H1 (cell line): ENCODE measurements at regions not wholly inside any gene's neighbourhood (a gene's known extent, or its start where the extent isn't known, plus 50 kb on each side); places are given as distances from the start of the nearest gene placed in this dataset.

Experiments used
- BACH1 ChIP-seq: IDR thresholded peaks from 2 replicates; pipeline ENCODE4 v1.6.1; 2012; ENCODE audit warnings: low read length, improper control_type of control experiment
- GABPA ChIP-seq: IDR thresholded peaks from 2 replicates; pipeline ENCODE4 v1.6.1; 2011; ENCODE audit warnings: mild to moderate bottlenecking, low read length, moderate library complexity, borderline replicate concordance; ENCODE audit not compliant: insufficient read depth
- JUN ChIP-seq: IDR thresholded peaks from 2 replicates; pipeline ENCODE4 v1.6.1; 2011; ENCODE audit warnings: low read depth, mild to moderate bottlenecking, improper control_type of control experiment, low read length
- RAD21 ChIP-seq, 2 experiments: IDR thresholded peaks in 1 of 2; conservative IDR thresholded peaks in 1 of 2; 2 replicates each; pipeline ENCODE4 v1.6.1; 2011; ENCODE audit warnings: low read depth in 2 of 2, low read length in 2 of 2, improper control_type of control experiment in 1 of 2, inconsistent platforms in 1 of 2, mild to moderate bottlenecking in 1 of 2, moderate library complexity in 1 of 2
- RBBP5 ChIP-seq: IDR thresholded peaks from 2 replicates; pipeline ENCODE4 v1.7.1; 2012; ENCODE audit warnings: low read depth, mild to moderate bottlenecking, inconsistent platforms, low read length, moderate library complexity, borderline replicate concordance
- RXRA ChIP-seq: IDR thresholded peaks from 2 replicates; pipeline ENCODE4 v1.6.1; 2011; ENCODE audit warnings: low read depth, mild to moderate bottlenecking, low read length, moderate library complexity; ENCODE audit not compliant: insufficient read depth
- YY1 ChIP-seq: IDR thresholded peaks from 2 replicates; pipeline ENCODE4 v1.6.1; 2011; ENCODE audit warnings: low read depth, mild to moderate bottlenecking, low read length

DNA sequence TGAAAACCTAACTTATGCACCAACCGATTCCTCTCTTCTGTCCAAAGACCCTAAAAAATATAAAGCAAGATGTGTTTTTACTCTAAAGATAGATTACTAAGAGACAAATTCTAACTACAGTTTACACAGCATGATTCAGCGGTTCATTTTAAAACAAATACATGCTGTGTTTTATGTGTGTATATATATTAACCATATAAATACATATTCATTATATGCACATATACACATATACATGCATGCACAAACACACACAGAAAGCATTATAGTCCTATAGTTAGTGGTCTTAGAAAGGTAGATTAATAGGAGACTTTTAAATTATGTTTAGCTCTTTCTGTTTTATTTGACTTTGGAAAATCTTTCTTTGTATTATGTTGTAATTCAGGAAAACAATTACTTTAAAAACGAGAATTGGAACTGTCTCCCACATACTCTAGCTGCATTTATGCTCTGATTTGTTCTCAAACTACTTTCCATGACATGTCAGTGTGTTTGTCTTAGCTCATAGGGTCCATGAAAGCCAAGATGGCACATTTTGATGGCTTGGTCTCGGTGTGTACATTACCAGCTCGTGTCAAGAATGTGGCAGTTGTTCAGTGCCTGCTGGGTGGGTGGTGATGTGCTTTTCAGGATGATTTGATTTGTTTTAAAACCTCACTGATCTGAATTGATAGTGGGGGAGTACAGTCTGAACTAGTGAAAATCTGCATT lies 548.8 kb upstream of the SALL1 start (continued):
- TF ChIP-seq RBBP5, result no peak
- TF ChIP-seq BACH1, result no peak
- no peak for TF ChIP-seq YY1
- TF ChIP-seq GABPA, result no peak
- TF ChIP-seq RXRA, result no peak
- TF ChIP-seq JUN, result no peak
- no peak for TF ChIP-seq RAD21 (IDR thresholded peaks at IDR 0.05 in 1 of 2, conservative IDR thresholded peaks at IDR 0.05 in 1 of 2; ENCODE audit: low read depth in 2 of 2, low read length in 2 of 2)
